ENCODE measurements at regions not wholly inside any gene's neighbourhood (a gene's known extent, or its start where the extent isn't known, plus 50 kb on each side); places are given as distances from the start of the nearest gene placed in this dataset.
"Not testable (repeated sequence)": the region's sequence is repeated elsewhere in the genome, so short reads cannot be mapped to it uniquely, and the experiment has no call there.

GRCh38 chr6:144415835-144416237 is 130.7 kb downstream of the UTRN start:
- Histone ChIP-seq H2AFZ (ENCODE audit: low read length) (no peak overlapping the region), H3K36me3 (ENCODE audit: insufficient read depth, low read length) (no peaks in the 10 kb centered on the region), H3K9ac (ENCODE audit: low read length) (no peak overlapping the region), H3K79me2 (ENCODE audit: low read length) (no peaks in the 10 kb centered on the region), H4K20me1 (ENCODE audit: insufficient read depth, low read depth, low read length) (no peaks in the 10 kb centered on the region), H3K27ac (ENCODE audit: low read length) (no peak overlapping the region), H3K9me3 (ENCODE audit: low read length) (no peaks in the 10 kb centered on the region), H3K4me2 (ENCODE audit: low read depth, low read length, poor library complexity, severe bottlenecking) (no peak overlapping the region), H3K27me3 (ENCODE audit: low read length) (no peaks in the 10 kb centered on the region), H3K9me2 (replicated peaks; ENCODE audit: insufficient read depth, low read length) (no peaks in the 10 kb centered on the region), H3K4me3 (ENCODE audit: low read length) (no peak overlapping the region), H3K4me1 (ENCODE audit: low read length) (no peaks in the 10 kb centered on the region)
- DNase-seq: no peak

DNA sequence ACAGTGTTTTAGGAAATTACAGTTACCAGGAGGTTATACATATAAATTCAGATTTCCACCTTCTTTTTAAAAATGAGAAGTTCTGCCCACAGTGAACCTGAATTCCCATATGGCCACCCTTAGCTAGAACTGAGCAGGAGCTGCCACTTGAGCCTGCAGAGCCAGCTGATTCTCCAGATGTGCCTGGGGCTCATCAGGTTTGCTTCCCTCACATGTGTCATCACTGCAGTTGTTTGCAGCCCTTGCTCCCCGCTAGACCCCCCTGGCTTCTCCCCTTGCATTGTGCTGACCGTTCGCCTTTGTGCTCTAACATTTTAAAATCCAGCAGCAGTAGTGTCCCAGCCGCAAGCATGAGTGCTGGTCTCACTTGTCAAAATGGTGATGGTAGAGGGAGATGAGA is 131.1 kb downstream of the UTRN start:
- H4K20me1 ChIP-seq (ENCODE audit: insufficient read depth, low read depth, low read length): no peaks in the 10 kb centered on the region
- no peaks in the 10 kb centered on the region for H3K9me3 ChIP-seq (ENCODE audit: low read length)
- no peak for DNase-seq
- no peaks in the 10 kb centered on the region for H3K79me2 ChIP-seq (ENCODE audit: low read length)
- H3K27me3 ChIP-seq (ENCODE audit: low read length): no peaks in the 10 kb centered on the region
- no peaks in the 10 kb centered on the region for H3K4me1 ChIP-seq (ENCODE audit: low read length)
- no peak overlapping the region for H3K27ac ChIP-seq (ENCODE audit: low read length)
- H3K9me2 ChIP-seq (replicated peaks; ENCODE audit: insufficient read depth, low read length): no peaks in the 10 kb centered on the region
- H2AFZ ChIP-seq (ENCODE audit: low read length): no peak overlapping the region
- no peak overlapping the region for H3K9ac ChIP-seq (ENCODE audit: low read length)
- H3K4me2 ChIP-seq (ENCODE audit: low read depth, low read length, poor library complexity, severe bottlenecking): no peak overlapping the region
- no peak overlapping the region for H3K4me3 ChIP-seq (ENCODE audit: low read length)
- H3K36me3 ChIP-seq (ENCODE audit: insufficient read depth, low read length): no peaks in the 10 kb centered on the region

DNA sequence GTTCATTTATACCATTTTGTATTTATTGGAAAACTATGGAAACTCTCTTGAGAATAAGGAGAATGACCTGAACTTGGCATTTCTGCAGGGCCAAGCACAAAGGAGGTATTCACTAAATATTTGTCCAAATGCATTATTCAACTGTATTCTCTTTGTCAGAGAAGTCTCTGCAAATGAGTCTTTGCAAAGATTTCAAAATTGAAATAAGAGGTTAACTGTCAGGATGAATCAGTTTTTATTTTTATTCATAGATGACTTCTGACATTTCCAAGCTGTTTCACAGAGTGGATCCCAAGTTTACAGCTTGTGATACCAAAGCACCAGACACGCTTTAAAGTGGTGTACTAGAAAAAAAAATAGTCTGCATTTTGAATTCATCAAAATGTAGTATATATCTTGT is 131.6 kb downstream of the UTRN start:
- Histone ChIP-seq H3K9me3 (ENCODE audit: low read length) (no peaks in the 10 kb centered on the region), H2AFZ (ENCODE audit: low read length) (no peak overlapping the region), H3K4me1 (ENCODE audit: low read length) (no peaks in the 10 kb centered on the region), H3K9ac (ENCODE audit: low read length) (no peak overlapping the region), H3K4me3 (ENCODE audit: low read length) (no peak overlapping the region), H3K27ac (ENCODE audit: low read length) (no peak overlapping the region), H3K79me2 (ENCODE audit: low read length) (no peaks in the 10 kb centered on the region), H3K36me3 (ENCODE audit: insufficient read depth, low read length) (no peaks in the 10 kb centered on the region), H3K4me2 (ENCODE audit: low read depth, low read length, poor library complexity, severe bottlenecking) (no peak overlapping the region), H3K9me2 (replicated peaks; ENCODE audit: insufficient read depth, low read length) (no peaks in the 10 kb centered on the region), H4K20me1 (ENCODE audit: insufficient read depth, low read depth, low read length) (no peaks in the 10 kb centered on the region), H3K27me3 (ENCODE audit: low read length) (no peaks in the 10 kb centered on the region)
- no peak for DNase-seq

DNA sequence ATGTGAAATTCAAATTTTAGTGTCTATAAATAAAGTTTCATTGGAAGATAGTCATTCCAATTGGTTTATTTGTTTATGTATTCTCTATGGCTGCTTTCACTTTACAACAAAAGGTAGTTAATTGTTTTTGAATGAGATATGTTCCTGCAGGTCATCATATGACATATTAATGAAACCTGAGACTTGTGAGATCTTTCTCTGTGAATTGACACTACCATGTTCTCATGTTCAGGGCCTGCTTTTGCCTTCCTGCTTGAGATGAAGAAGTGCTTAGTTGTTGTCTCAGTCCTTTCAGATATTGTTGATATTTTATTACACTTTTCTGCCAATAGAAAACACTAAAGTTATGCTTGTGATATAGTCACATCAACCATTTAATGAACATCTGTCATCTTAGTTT is 132.5 kb downstream of the UTRN start:
- H3K36me3 ChIP-seq (ENCODE audit: insufficient read depth, low read length): no peaks in the 10 kb centered on the region
- no peaks in the 10 kb centered on the region for H4K20me1 ChIP-seq (ENCODE audit: insufficient read depth, low read depth, low read length)
- no peak overlapping the region for H2AFZ ChIP-seq (ENCODE audit: low read length)
- H3K9ac ChIP-seq (ENCODE audit: low read length): no peak overlapping the region
- no peaks in the 10 kb centered on the region for H3K4me1 ChIP-seq (ENCODE audit: low read length)
- H3K9me2 ChIP-seq (replicated peaks; ENCODE audit: insufficient read depth, low read length): no peaks in the 10 kb centered on the region
- H3K4me2 ChIP-seq (ENCODE audit: low read depth, low read length, poor library complexity, severe bottlenecking): no peak overlapping the region
- no peak overlapping the region for H3K27ac ChIP-seq (ENCODE audit: low read length)
- no peaks in the 10 kb centered on the region for H3K79me2 ChIP-seq (ENCODE audit: low read length)
- H3K27me3 ChIP-seq (ENCODE audit: low read length): no peaks in the 10 kb centered on the region
- DNase-seq: no peak
- no peaks in the 10 kb centered on the region for H3K9me3 ChIP-seq (ENCODE audit: low read length)
- H3K4me3 ChIP-seq (ENCODE audit: low read length): no peak overlapping the region

GRCh38 chr6:144418959-144419545 is 133.9 kb downstream of the UTRN start:
- H3K9me2 ChIP-seq (replicated peaks; ENCODE audit: insufficient read depth, low read length): no peaks in the 10 kb centered on the region
- no peak overlapping the region for H2AFZ ChIP-seq (ENCODE audit: low read length)
- no peaks in the 10 kb centered on the region; the same call in 1 of the 2 replicates for H3K4me1 ChIP-seq (ENCODE audit: low read length)
- no peak overlapping the region for H3K4me2 ChIP-seq (ENCODE audit: low read depth, low read length, poor library complexity, severe bottlenecking)
- H3K79me2 ChIP-seq (ENCODE audit: low read length): no peaks in the 10 kb centered on the region
- DNase-seq: no peak
- H3K9ac ChIP-seq (ENCODE audit: low read length): no peak overlapping the region
- no peaks in the 10 kb centered on the region for H3K27me3 ChIP-seq (ENCODE audit: low read length)
- no peaks in the 10 kb centered on the region for H3K36me3 ChIP-seq (ENCODE audit: insufficient read depth, low read length)
- H3K4me3 ChIP-seq (ENCODE audit: low read length): no peak overlapping the region
- H4K20me1 ChIP-seq (ENCODE audit: insufficient read depth, low read depth, low read length): no peaks in the 10 kb centered on the region
- no peaks in the 10 kb centered on the region for H3K9me3 ChIP-seq (ENCODE audit: low read length)
- no peak overlapping the region for H3K27ac ChIP-seq (ENCODE audit: low read length)

DNA sequence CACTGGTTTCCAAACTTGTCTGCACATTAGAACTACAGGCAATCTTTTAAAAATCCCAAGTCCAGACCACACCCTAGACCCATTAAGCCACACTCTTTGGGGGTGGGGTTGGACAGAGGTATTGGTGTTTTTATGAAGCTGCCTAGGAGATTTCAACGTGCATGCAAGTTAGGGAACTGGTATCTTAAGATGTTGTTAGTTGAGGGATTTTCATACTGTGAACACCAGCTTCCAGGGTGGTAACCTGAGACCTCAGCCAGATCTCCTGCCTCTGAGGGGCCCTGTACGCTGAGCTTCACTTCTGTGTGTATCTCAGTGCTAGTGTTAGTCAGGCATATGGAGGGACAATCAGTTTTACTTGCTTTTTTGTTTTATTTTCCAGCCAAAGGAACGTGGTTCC is 138.0 kb downstream of the UTRN start:
- no peak overlapping the region for H3K4me3 ChIP-seq (ENCODE audit: low read length)
- no peak overlapping the region for H2AFZ ChIP-seq (ENCODE audit: low read length)
- H3K4me1 ChIP-seq (ENCODE audit: low read length): no peaks in the 10 kb centered on the region; the same call in 1 of the 2 replicates
- H3K4me2 ChIP-seq (ENCODE audit: low read depth, low read length, poor library complexity, severe bottlenecking): no peak overlapping the region
- DNase-seq: no peak
- no peaks in the 10 kb centered on the region for H3K9me3 ChIP-seq (ENCODE audit: low read length)
- no peaks in the 10 kb centered on the region for H3K9me2 ChIP-seq (replicated peaks; ENCODE audit: insufficient read depth, low read length)
- no peak overlapping the region for H3K9ac ChIP-seq (ENCODE audit: low read length)
- no peaks in the 10 kb centered on the region for H3K79me2 ChIP-seq (ENCODE audit: low read length)
- no peaks in the 10 kb centered on the region for H3K27me3 ChIP-seq (ENCODE audit: low read length)
- H4K20me1 ChIP-seq (ENCODE audit: insufficient read depth, low read depth, low read length): no peaks in the 10 kb centered on the region
- H3K27ac ChIP-seq (ENCODE audit: low read length): no peak overlapping the region
- no peaks in the 10 kb centered on the region for H3K36me3 ChIP-seq (ENCODE audit: insufficient read depth, low read length)

GRCh38 chr6:144429753-144430152 is 144.6 kb downstream of the UTRN start:
- H3K4me1 ChIP-seq (ENCODE audit: low read length): peaks cover 6% of the 10 kb centered on the region
- no peak overlapping the region for H3K27ac ChIP-seq (ENCODE audit: low read length)
- no peak overlapping the region for H3K9ac ChIP-seq (ENCODE audit: low read length)
- H3K27me3 ChIP-seq (ENCODE audit: low read length): no peaks in the 10 kb centered on the region
- no peak for DNase-seq
- H3K4me3 ChIP-seq (ENCODE audit: low read length): no peak overlapping the region
- no peaks in the 10 kb centered on the region for H3K36me3 ChIP-seq (ENCODE audit: insufficient read depth, low read length)
- no peak overlapping the region for H2AFZ ChIP-seq (ENCODE audit: low read length)
- H3K79me2 ChIP-seq (ENCODE audit: low read length): no peaks in the 10 kb centered on the region
- no peaks in the 10 kb centered on the region for H4K20me1 ChIP-seq (ENCODE audit: insufficient read depth, low read depth, low read length)
- no peaks in the 10 kb centered on the region for H3K9me3 ChIP-seq (ENCODE audit: low read length)
- H3K9me2 ChIP-seq (replicated peaks; ENCODE audit: insufficient read depth, low read length): no peaks in the 10 kb centered on the region
- no peak overlapping the region for H3K4me2 ChIP-seq (ENCODE audit: low read depth, low read length, poor library complexity, severe bottlenecking)

GRCh38 chr6:144433446-144433845 is 148.3 kb downstream of the UTRN start:
- H3K4me1 ChIP-seq (ENCODE audit: low read length); H4K20me1 ChIP-seq (ENCODE audit: insufficient read depth, low read depth, low read length); H3K4me3 ChIP-seq (ENCODE audit: low read length); H3K9me3 ChIP-seq (ENCODE audit: low read length); DNase-seq; H3K36me3 ChIP-seq (ENCODE audit: insufficient read depth, low read length); H2AFZ ChIP-seq (ENCODE audit: low read length); H3K79me2 ChIP-seq (ENCODE audit: low read length); H3K9me2 ChIP-seq (replicated peaks; ENCODE audit: insufficient read depth, low read length); H3K4me2 ChIP-seq (ENCODE audit: low read depth, low read length, poor library complexity, severe bottlenecking); H3K27me3 ChIP-seq (ENCODE audit: low read length); H3K27ac ChIP-seq (ENCODE audit: low read length); H3K9ac ChIP-seq (ENCODE audit: low read length): not testable (repeated sequence)
